ENCODE measurements at regions not wholly inside any gene's neighbourhood (a gene's known extent, or its start where the extent isn't known, plus 50 kb on each side); places are given as distances from the start of the nearest gene placed in this dataset.

DNA sequence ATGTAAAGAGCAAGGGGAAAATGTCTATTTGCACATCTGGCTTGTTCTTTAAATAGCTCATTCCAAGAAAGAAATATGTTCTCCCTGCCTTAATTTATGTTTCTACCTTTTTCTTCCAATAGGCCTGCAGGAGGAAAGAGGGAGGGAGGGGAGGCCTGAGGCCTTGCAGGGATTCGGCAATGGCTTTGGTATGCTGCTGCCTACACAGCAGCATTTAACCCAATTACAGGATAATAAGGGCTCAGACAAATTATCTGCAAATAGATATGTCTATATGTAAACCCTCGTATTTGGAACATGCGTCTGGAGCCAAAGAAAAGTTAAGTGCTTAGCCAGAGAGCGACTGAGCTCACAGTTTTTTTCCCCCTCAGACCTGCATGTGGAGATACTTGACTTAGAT, 277.2 kb downstream of the CDC5L start:
- TF ChIP-seq, protein P1, sequence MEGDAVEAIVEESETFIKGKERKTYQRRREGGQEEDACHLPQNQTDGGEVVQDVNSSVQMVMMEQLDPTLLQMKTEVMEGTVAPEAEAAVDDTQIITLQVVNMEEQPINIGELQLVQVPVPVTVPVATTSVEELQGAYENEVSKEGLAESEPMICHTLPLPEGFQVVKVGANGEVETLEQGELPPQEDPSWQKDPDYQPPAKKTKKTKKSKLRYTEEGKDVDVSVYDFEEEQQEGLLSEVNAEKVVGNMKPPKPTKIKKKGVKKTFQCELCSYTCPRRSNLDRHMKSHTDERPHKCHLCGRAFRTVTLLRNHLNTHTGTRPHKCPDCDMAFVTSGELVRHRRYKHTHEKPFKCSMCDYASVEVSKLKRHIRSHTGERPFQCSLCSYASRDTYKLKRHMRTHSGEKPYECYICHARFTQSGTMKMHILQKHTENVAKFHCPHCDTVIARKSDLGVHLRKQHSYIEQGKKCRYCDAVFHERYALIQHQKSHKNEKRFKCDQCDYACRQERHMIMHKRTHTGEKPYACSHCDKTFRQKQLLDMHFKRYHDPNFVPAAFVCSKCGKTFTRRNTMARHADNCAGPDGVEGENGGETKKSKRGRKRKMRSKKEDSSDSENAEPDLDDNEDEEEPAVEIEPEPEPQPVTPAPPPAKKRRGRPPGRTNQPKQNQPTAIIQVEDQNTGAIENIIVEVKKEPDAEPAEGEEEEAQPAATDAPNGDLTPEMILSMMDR (optimal IDR thresholded peaks at IDR 0.05 in 1 of 3, IDR thresholded peaks at IDR 0.05 in 1 of 3, conservative IDR thresholded peaks at IDR 0.05 in 1 of 3; ENCODE audit: extremely low read depth in 1 of 3, insufficient read depth in 2 of 3, low read length in 3 of 3): no peak
- TF ChIP-seq EZH2 (IDR thresholded peaks at IDR 0.05; ENCODE audit: low read length): no peak
